IMR-90 (cell line): ENCODE measurements at regions not wholly inside any gene's neighbourhood (a gene's known extent, or its start where the extent isn't known, plus 50 kb on each side); places are given as distances from the start of the nearest gene placed in this dataset.

Experiments used
- ATAC-seq: fragments of 200-7000 bp; cut with Tn5 transposase; 2 replicates; pipeline ENCODE4 v1.9.1; 2020; ENCODE audit warnings: low read depth, mild to moderate bottlenecking, moderate library complexity
- BruUV-seq: library from RNA; stranded (reverse); fragments of 400-500 nt; replicated peaks from 2 replicates; lab custom pipeline; 2021; lab: Mats Ljungman, UMichigan
- CTCF ChIA-PET: fragments of 300-600 bp; formaldehyde crosslinking; extraction: SDS; loops from one replicate; lab custom pipeline; 2021; ENCODE audit warnings: antibody characterized with exemption; lab: Yijun Ruan, JAX
- POLR2A ChIA-PET: fragments of 300-600 bp; sonication (Branson Sonifier 250); formaldehyde crosslinking; loops from one replicate; lab custom pipeline; 2022; ENCODE audit warnings: antibody characterized with exemption; ENCODE audit not compliant: unreplicated experiment; lab: Charles Lee
- DNase-seq: peaks from one replicate; pipeline ENCODE4 v3.0.0; 2013
- H2AFZ ChIP-seq: replicated peaks from 2 replicates; pipeline ENCODE3; 2013; ENCODE audit warnings: low read length, mild to moderate bottlenecking; ENCODE audit not compliant: poor library complexity
- H2AK5ac ChIP-seq: 2 replicates; pipeline ENCODE4 v1.6.1; 2013; ENCODE audit warnings: low read depth, low read length, inconsistent platforms
- H2AK9ac ChIP-seq: replicated peaks from 2 replicates; pipeline ENCODE3; 2013; ENCODE audit warnings: mild to moderate bottlenecking, low read depth, low read length, moderate library complexity; ENCODE audit not compliant: poor library complexity
- H2BK120ac ChIP-seq: 2 replicates; pipeline ENCODE4 v1.6.1; 2013; ENCODE audit warnings: low read depth, low read length, inconsistent platforms
- H2BK15ac ChIP-seq: 3 replicates; pipeline ENCODE4 v1.6.1; 2013; ENCODE audit warnings: low read depth, low read length, inconsistent platforms
- H2BK20ac ChIP-seq: 2 replicates; pipeline ENCODE4 v1.6.1; 2013; ENCODE audit warnings: low read depth, mild to moderate bottlenecking, inconsistent platforms, low read length, moderate library complexity
- H2BK5ac ChIP-seq: 2 replicates; pipeline ENCODE4 v1.6.1; 2013; ENCODE audit warnings: mild to moderate bottlenecking, low read depth, low read length, inconsistent platforms; ENCODE audit not compliant: poor library complexity, severe bottlenecking
- H3K14ac ChIP-seq: replicated peaks from 2 replicates; pipeline ENCODE4 v1.6.1; 2013; ENCODE audit warnings: low read depth, low read length, inconsistent platforms
- H3K18ac ChIP-seq: 2 replicates; pipeline ENCODE4 v1.6.1; 2013; ENCODE audit warnings: low read depth, low read length, control low read depth
- H3K23ac ChIP-seq: 2 replicates; pipeline ENCODE4 v1.6.1; 2013; ENCODE audit warnings: low read depth, low read length, inconsistent platforms
- H3K27ac ChIP-seq: 2 replicates; pipeline ENCODE4 v1.5.1; 2013; ENCODE audit warnings: mild to moderate bottlenecking, control low read depth, low read length; ENCODE audit not compliant: insufficient read depth
- H3K27me3 ChIP-seq: 2 replicates; pipeline ENCODE4 v1.6.1; 2013; ENCODE audit warnings: low read length; ENCODE audit not compliant: control insufficient read depth, insufficient read depth
- H3K36me3 ChIP-seq: 2 replicates; pipeline ENCODE4 v1.6.1; 2013; ENCODE audit warnings: low read length, mixed read lengths; ENCODE audit not compliant: control insufficient read depth, insufficient read depth
- H3K4ac ChIP-seq: 2 replicates; pipeline ENCODE4 v1.6.1; 2013; ENCODE audit warnings: low read depth, low read length, inconsistent platforms
- H3K4me1 ChIP-seq: 2 replicates; pipeline ENCODE4 v1.6.1; 2013; ENCODE audit warnings: low read length, mixed read lengths; ENCODE audit not compliant: control insufficient read depth, insufficient read depth
- H3K4me2 ChIP-seq: 2 replicates; pipeline ENCODE4 v1.6.1; 2013; ENCODE audit warnings: low read depth, mild to moderate bottlenecking, control low read depth, low read length, moderate library complexity
- H3K4me3 ChIP-seq: 2 replicates; pipeline ENCODE4 v1.5.1; 2013; ENCODE audit warnings: low read depth, mild to moderate bottlenecking, control low read depth, low read length, moderate library complexity; ENCODE audit not compliant: insufficient read depth
- H3K56ac ChIP-seq: 2 replicates; pipeline ENCODE4 v1.6.1; 2013; ENCODE audit warnings: low read length, inconsistent platforms; ENCODE audit not compliant: insufficient read depth; ENCODE audit errors: extremely low read depth
- H3K79me1 ChIP-seq, 2 experiments: 2 replicates each; pipeline ENCODE4 v1.6.1; 2013; ENCODE audit warnings: low read length in 2 of 2, inconsistent platforms in 1 of 2, low read depth in 1 of 2
- H3K9ac ChIP-seq: 2 replicates; pipeline ENCODE4 v1.6.1; 2013; ENCODE audit warnings: low read depth, low read length, control low read depth
- H3K9me1 ChIP-seq: 2 replicates; pipeline ENCODE4 v1.6.1; 2013; ENCODE audit warnings: low read length, inconsistent platforms; ENCODE audit not compliant: insufficient read depth
- H3K9me3 ChIP-seq: 2 replicates; pipeline ENCODE4 v1.6.1; 2013; ENCODE audit warnings: low read length; ENCODE audit not compliant: control insufficient read depth, insufficient read depth
- H4K20me1 ChIP-seq: 2 replicates; pipeline ENCODE4 v1.6.1; 2013; ENCODE audit warnings: low read length, inconsistent platforms; ENCODE audit not compliant: insufficient read depth
- H4K5ac ChIP-seq: 2 replicates; pipeline ENCODE4 v1.6.1; 2013; ENCODE audit warnings: mild to moderate bottlenecking, low read depth, low read length, control low read depth
- H4K8ac ChIP-seq, 2 experiments: 2 replicates each; pipeline ENCODE4 v1.6.1; 2013; ENCODE audit warnings: low read depth in 2 of 2, low read length in 2 of 2, control low read depth in 1 of 2, inconsistent platforms in 1 of 2
- H4K91ac ChIP-seq: 2 replicates; pipeline ENCODE4 v1.6.1; 2013; ENCODE audit warnings: low read depth, low read length, inconsistent platforms; ENCODE audit not compliant: insufficient read depth
- POLR2A ChIP-seq: IDR thresholded peaks from 2 replicates; pipeline ENCODE4 v1.6.1; 2012; ENCODE audit warnings: mild to moderate bottlenecking, low read depth, low read length
- RAD21 ChIP-seq: IDR thresholded peaks from 2 replicates; pipeline ENCODE4 v1.6.1; 2012; ENCODE audit warnings: low read length, improper control_type of control experiment
- WGBS, 2 experiments: methylation state at CpG; one replicate each; pipeline versions ENCODE4 v1.1.5 to v1.1.7; 2013; ENCODE audit warnings: missing lambda C conversion rate in 2 of 2; ENCODE audit not compliant: insufficient read length in 1 of 2; ENCODE audit errors: extremely low coverage in 2 of 2; 5-methylcytosine and 5-hydroxymethylcytosine counted together
- dilution Hi-C: fragments of 300-500 bp; cut with HindIII; formaldehyde crosslinking; loops from one replicate; pipeline ENCODE4 v1.14.3; 2018; ENCODE audit warnings: low sequenced_read_pairs; ENCODE audit not compliant: unreplicated experiment
- in situ Hi-C: fragments of 300-500 bp; cut with MboI; formaldehyde crosslinking; loops from 3 replicates; pipeline ENCODE4 v1.14.3; 2019; ENCODE audit warnings: low sequenced_read_pairs, inconsistent platforms, mixed read lengths
- intact Hi-C: fragments of 100-400 bp; cut with micrococcal nuclease; formaldehyde crosslinking; loops from 2 replicates; pipeline ENCODE4 v1.10.0; 2022

- WGBS, 2 experiments: 10% methylated on average over 2 of the region's 5 CpGs; no CpG with 5 or more reads in 1 of the 2 experiments
- POLR2A ChIA-PET: no interaction called here
Observed at GRCh38 chr6:87944541-87944954, 103.1 kb upstream of the SPACA1 start.

More at GRCh38 chr6:87944541-87944954, 103.1 kb upstream of the SPACA1 start:
- Histone ChIP-seq H3K18ac (no peak overlapping the region), H3K4ac (no peak overlapping the region), H4K91ac (no peak overlapping the region), H3K14ac (no peak overlapping the region), H3K9me1 (no peaks in the 10 kb centered on the region), H4K8ac (no peak overlapping the region), H3K56ac (no peak overlapping the region), H4K5ac (no peak overlapping the region), H2AK9ac (no peak overlapping the region), H2BK15ac (no peak overlapping the region), H2AK5ac (no peak overlapping the region), H3K4me3 (no peak overlapping the region), H3K23ac (no peak overlapping the region), H3K79me1 (no peaks in the 10 kb centered on the region), H2BK20ac (no peak overlapping the region), H3K27me3 (peaks cover 12% of the 10 kb centered on the region), H3K36me3 (no peaks in the 10 kb centered on the region), H2BK120ac (no peak overlapping the region), H2BK5ac (no peak overlapping the region), H2AFZ (no peak overlapping the region), H3K9me3 (no peaks in the 10 kb centered on the region), H3K4me1 (no peaks in the 10 kb centered on the region), H3K9ac (no peak overlapping the region), H4K20me1 (no peaks in the 10 kb centered on the region), H3K4me2 (peak overlapping the region; percentile 10; the same call in 1 of the 2 replicates), H3K27ac (no peak overlapping the region)
- 0 out of 2 replicates have a peak, but pooled peaks have one; percentile 4 for TF ChIP-seq RAD21
- no peak for TF ChIP-seq POLR2A
- intact Hi-C loops: loop anchor here (10.0 kb wide), 1 partner anchor 470 kb away; the partner anchor contains the start of gene SLC35A1
- peak; percentile 36 for DNase-seq
- in situ Hi-C loops: loop anchor here (25.0 kb wide), 1 partner anchor 843 kb away; no protein-coding TSS in a partner anchor
- no TSS peak for BruUV-seq
- dilution Hi-C loops: no loop called here
- CTCF ChIA-PET: interaction anchor here (1.1 to 1.2 kb wide), 3 partner anchors 11 to 926 kb away, joined by 3 to 5 read pairs (median 4); no protein-coding TSS in a partner anchor
- peak; percentile 96 for ATAC-seq
